ENCODE measurements at regions not wholly inside any gene's neighbourhood (a gene's known extent, or its start where the extent isn't known, plus 50 kb on each side); places are given as distances from the start of the nearest gene placed in this dataset.

GRCh38 chr10:108736111-108736510 is 1187.2 kb downstream of the XPNPEP1 start:
- H3K27ac ChIP-seq: no peak overlapping the region
- H3K9me2 ChIP-seq (replicated peaks; ENCODE audit: insufficient read depth): no peaks in the 10 kb centered on the region
- no peaks in the 10 kb centered on the region for H3K9me3 ChIP-seq (ENCODE audit: low read depth)
- WGBS (ENCODE audit: low lambda C conversion rate, missing lambda C conversion rate): 96% methylated on average over 1 of the region's 1 CpG
- H3K36me3 ChIP-seq (replicated peaks; ENCODE audit: insufficient read depth, low read depth): no peaks in the 10 kb centered on the region
- H3K4me2 ChIP-seq: no peak overlapping the region
- H3K79me2 ChIP-seq: no peaks in the 10 kb centered on the region
- TF ChIP-seq EZH2 (IDR thresholded peaks at IDR 0.05; ENCODE audit: borderline replicate concordance): no peak
- no peak for TF ChIP-seq CTCF (IDR thresholded peaks at IDR 0.05; ENCODE audit: poor library complexity)
- no peak for TF ChIP-seq EZH2phosphoT487 (IDR thresholded peaks at IDR 0.05; ENCODE audit: low read depth, severe bottlenecking, unreplicated experiment)
- no peaks in the 10 kb centered on the region for H3K4me1 ChIP-seq (ENCODE audit: insufficient read depth)
- H4K20me1 ChIP-seq (ENCODE audit: insufficient read depth, poor library complexity, severe bottlenecking): no peaks in the 10 kb centered on the region
- no peak for DNase-seq (ENCODE audit: low spot score)
- H3K4me3 ChIP-seq: no peak overlapping the region
- no peaks in the 10 kb centered on the region for H3K27me3 ChIP-seq
- H2AFZ ChIP-seq: no peak overlapping the region

- no peaks in the 10 kb centered on the region for H3K9me2 ChIP-seq (replicated peaks; ENCODE audit: insufficient read depth)
- H3K9me3 ChIP-seq (ENCODE audit: low read depth): no peaks in the 10 kb centered on the region
- WGBS (ENCODE audit: low lambda C conversion rate, missing lambda C conversion rate): 90% methylated on average over 5 of the region's 5 CpGs
- H4K20me1 ChIP-seq (ENCODE audit: insufficient read depth, poor library complexity, severe bottlenecking): no peaks in the 10 kb centered on the region
- TF ChIP-seq EZH2phosphoT487 (IDR thresholded peaks at IDR 0.05; ENCODE audit: low read depth, severe bottlenecking, unreplicated experiment) (no peak), CTCF (IDR thresholded peaks at IDR 0.05; ENCODE audit: poor library complexity) (no peak), EZH2 (IDR thresholded peaks at IDR 0.05; ENCODE audit: borderline replicate concordance) (no peak)
- no peak for DNase-seq (ENCODE audit: low spot score)
- H3K4me3 ChIP-seq: no peak overlapping the region
- H3K79me2 ChIP-seq: no peaks in the 10 kb centered on the region
- no peak overlapping the region for H3K27ac ChIP-seq
- no peaks in the 10 kb centered on the region for H3K27me3 ChIP-seq
- no peak overlapping the region for H3K4me2 ChIP-seq
- no peak overlapping the region for H2AFZ ChIP-seq
- H3K4me1 ChIP-seq (ENCODE audit: insufficient read depth): no peaks in the 10 kb centered on the region
- H3K36me3 ChIP-seq (replicated peaks; ENCODE audit: insufficient read depth, low read depth): no peaks in the 10 kb centered on the region
Observed at GRCh38 chr10:108735380-108735779, 1187.9 kb downstream of the XPNPEP1 start.

GRCh38 chr10:108721874-108722273 is 1201.4 kb downstream of the XPNPEP1 start:
- Histone ChIP-seq H3K9me2 (replicated peaks; ENCODE audit: insufficient read depth) (no peaks in the 10 kb centered on the region), H2AFZ (no peak overlapping the region), H3K36me3 (replicated peaks; ENCODE audit: insufficient read depth, low read depth) (no peaks in the 10 kb centered on the region), H3K79me2 (no peaks in the 10 kb centered on the region), H3K4me3 (no peak overlapping the region), H3K9me3 (ENCODE audit: low read depth) (no peaks in the 10 kb centered on the region), H3K4me2 (no peak overlapping the region), H3K4me1 (ENCODE audit: insufficient read depth) (no peaks in the 10 kb centered on the region), H4K20me1 (ENCODE audit: insufficient read depth, poor library complexity, severe bottlenecking) (no peaks in the 10 kb centered on the region), H3K27me3 (no peaks in the 10 kb centered on the region), H3K27ac (no peak overlapping the region)
- TF ChIP-seq CTCF (IDR thresholded peaks at IDR 0.05; ENCODE audit: poor library complexity) (no peak), EZH2phosphoT487 (IDR thresholded peaks at IDR 0.05; ENCODE audit: low read depth, severe bottlenecking, unreplicated experiment) (no peak), EZH2 (IDR thresholded peaks at IDR 0.05; ENCODE audit: borderline replicate concordance) (no peak)
- DNase-seq (ENCODE audit: low spot score): no peak
- 63% methylated on average over 1 of the region's 1 CpG for WGBS (ENCODE audit: low lambda C conversion rate, missing lambda C conversion rate)

GRCh38 chr10:108716352-108716751 is 1207.0 kb downstream of the XPNPEP1 start:
- no peak for DNase-seq (ENCODE audit: low spot score)

More at GRCh38 chr10:108716352-108716751, 1207.0 kb downstream of the XPNPEP1 start:
- no peaks in the 10 kb centered on the region for H3K79me2 ChIP-seq
- H4K20me1 ChIP-seq (ENCODE audit: insufficient read depth, poor library complexity, severe bottlenecking): no peaks in the 10 kb centered on the region
- no peaks in the 10 kb centered on the region for H3K36me3 ChIP-seq (replicated peaks; ENCODE audit: insufficient read depth, low read depth)
- no peak overlapping the region for H3K27ac ChIP-seq
- no peaks in the 10 kb centered on the region for H3K9me2 ChIP-seq (replicated peaks; ENCODE audit: insufficient read depth)
- no peak for TF ChIP-seq EZH2 (IDR thresholded peaks at IDR 0.05; ENCODE audit: borderline replicate concordance)
- TF ChIP-seq CTCF (IDR thresholded peaks at IDR 0.05; ENCODE audit: poor library complexity): no peak
- TF ChIP-seq EZH2phosphoT487 (IDR thresholded peaks at IDR 0.05; ENCODE audit: low read depth, severe bottlenecking, unreplicated experiment): no peak
- no peaks in the 10 kb centered on the region for H3K9me3 ChIP-seq (ENCODE audit: low read depth)
- H3K4me3 ChIP-seq: no peak overlapping the region
- no peak overlapping the region for H2AFZ ChIP-seq
- no peak overlapping the region for H3K4me2 ChIP-seq
- H3K4me1 ChIP-seq (ENCODE audit: insufficient read depth): no peaks in the 10 kb centered on the region
- H3K27me3 ChIP-seq: no peaks in the 10 kb centered on the region
